K562 (cell line): ENCODE measurements at regions not wholly inside any gene's neighbourhood (a gene's known extent, or its start where the extent isn't known, plus 50 kb on each side); places are given as distances from the start of the nearest gene placed in this dataset.

ENCODE experiments used
- ATAC-seq: fragments of 200-7000 bp; cut with Tn5 transposase; 3 replicates; pipeline ENCODE4 v1.9.1; 2020; ENCODE audit warnings: moderate library complexity
- BruUV-seq: library from RNA; stranded (reverse); fragments of 400-500 nt; replicated peaks from 2 replicates; lab custom pipeline; 2021; lab: Mats Ljungman, UMichigan
- CTCF ChIA-PET: fragments of 300-600 bp; formaldehyde crosslinking; extraction: SDS; loops from one replicate; lab custom pipeline; 2021; ENCODE audit warnings: low intra/inter-chr PET ratio; lab: Yijun Ruan, JAX
- POLR2A ChIA-PET: fragments of 300-600, 350-650 bp; sonication (Branson Sonifier 250); formaldehyde crosslinking; extraction: SDS; loops from one replicate; lab custom pipeline; 2021; ENCODE audit warnings: antibody characterized with exemption, inconsistent platforms; lab: Yijun Ruan, JAX
- DNase-seq, 4 experiments: peaks; one replicate each; pipeline versions ENCODE4 v3.0.0 to v3.0.0-alpha.2; 2011 to 2018; ENCODE audit warnings: low spot score in 3 of 4, mixed read lengths in 3 of 4; ENCODE audit errors: extremely low read depth in 1 of 4
- FAIRE-seq: peaks from 2 replicates; lab custom pipeline; 2011; peaks lifted over from hg19 to GRCh38; lab: Jason Lieb, UNC
- H2AFZ ChIP-seq: 2 replicates; pipeline ENCODE4 v1.6.0; 2011; ENCODE audit warnings: low read depth, low read length, control low read depth, inconsistent platforms
- H3K27ac ChIP-seq: fragments of 200-600 bp; 3 replicates; pipeline ENCODE4 v1.8.0; 2011; ENCODE audit warnings: low read depth, mild to moderate bottlenecking, control low read depth, inconsistent platforms, low read length, moderate library complexity, mixed read lengths; ENCODE audit errors: extremely low read depth
- H3K27me3 ChIP-seq, 2 experiments: fragments of 300-600 bp in 1 of 2; 2 replicates in 1 of 2; 3 replicates in 1 of 2; pipeline versions ENCODE4 v1.6.0 to v1.8.0; 2011; ENCODE audit warnings: inconsistent platforms in 2 of 2, low read length in 2 of 2, mild to moderate bottlenecking in 1 of 2, mixed read lengths in 1 of 2, moderate library complexity in 1 of 2; ENCODE audit not compliant: control insufficient read depth in 2 of 2, insufficient read depth in 2 of 2
- H3K36me3 ChIP-seq: fragments of 300-600 bp; 3 replicates; pipeline ENCODE4 v1.8.0; 2011; ENCODE audit warnings: mild to moderate bottlenecking, low read length, inconsistent platforms; ENCODE audit not compliant: control insufficient read depth, insufficient read depth
- H3K4me1 ChIP-seq, 2 experiments: fragments of 200-600 bp in 1 of 2; replicated peaks in 1 of 2; 2 replicates in 1 of 2; 3 replicates in 1 of 2; pipeline versions ENCODE4 v1.5.1 to v1.8.0; 2011; ENCODE audit warnings: inconsistent platforms in 2 of 2, low read length in 2 of 2, mild to moderate bottlenecking in 1 of 2, mixed read lengths in 1 of 2, moderate library complexity in 1 of 2; ENCODE audit not compliant: control insufficient read depth in 2 of 2, insufficient read depth in 2 of 2
- H3K4me2 ChIP-seq: 2 replicates; pipeline ENCODE4 v1.6.1; 2011; ENCODE audit warnings: low read length, control low read depth, inconsistent platforms, mixed read lengths; ENCODE audit not compliant: insufficient read depth
- H3K4me3 ChIP-seq: fragments of 200-600 bp; sonication (generic), shearing (Covaris generic); 2 replicates; pipeline ENCODE4 v1.5.1; 2016; ENCODE audit warnings: control low read depth, inconsistent platforms
- H3K79me2 ChIP-seq: fragments of 200-600 bp; 3 replicates; pipeline ENCODE4 v1.8.0; 2011; ENCODE audit warnings: low read length, inconsistent platforms; ENCODE audit not compliant: control insufficient read depth, insufficient read depth
- H3K9ac ChIP-seq, 2 experiments: 2 replicates each; pipeline versions ENCODE4 v1.6.0 to v1.6.1; 2011; ENCODE audit warnings: low read depth in 2 of 2, low read length in 2 of 2, control low read depth in 1 of 2, inconsistent platforms in 1 of 2, mild to moderate bottlenecking in 1 of 2, mixed read lengths in 1 of 2; ENCODE audit not compliant: insufficient read depth in 1 of 2
- H3K9me1 ChIP-seq: one replicate; pipeline ENCODE4 v1.6.0; 2011; ENCODE audit warnings: inconsistent platforms, mild to moderate bottlenecking, low read length, moderate library complexity; ENCODE audit not compliant: control insufficient read depth, insufficient read depth
- H3K9me3 ChIP-seq: replicated peaks from 2 replicates; pipeline ENCODE4 v1.5.1; 2011; ENCODE audit warnings: low read depth, low read length, inconsistent platforms; ENCODE audit not compliant: control insufficient read depth, insufficient read depth
- H4K20me1 ChIP-seq: replicated peaks from 2 replicates; pipeline ENCODE4 v1.6.1; 2011; ENCODE audit warnings: low read length, inconsistent platforms, mixed read lengths; ENCODE audit not compliant: control insufficient read depth, insufficient read depth
- CHCHD3 ChIP-seq: fragments of 250-450 bp; sonication (Bioruptor Pico); IDR thresholded peaks from 2 replicates; pipeline ENCODE4 v2.1.2; 2022; ENCODE audit warnings: mild to moderate bottlenecking
- CXXC5 ChIP-seq: fragments of 250-450 bp; sonication (Bioruptor Pico); IDR thresholded peaks from 2 replicates; pipeline ENCODE4 v1.8.0; 2022; ENCODE audit warnings: inconsistent platforms, mild to moderate bottlenecking, moderate library complexity
- NR2F6 ChIP-seq: fragments of 450-650 bp; formaldehyde crosslinking; IDR thresholded peaks from 2 replicates; pipeline ENCODE4 v1.4.0; 2020; ENCODE audit warnings: mild to moderate bottlenecking
- POLR2B ChIP-seq: fragments of 450-650 bp; IDR thresholded peaks from 2 replicates; pipeline ENCODE4 v1.6.1; 2018; ENCODE audit warnings: low read depth; ENCODE audit not compliant: partially characterized antibody
- SIN3A ChIP-seq, 2 experiments: fragments of 150-350 bp in 1 of 2; IDR thresholded peaks; 2 replicates each; pipeline ENCODE4 v1.6.1; 2011 to 2016; ENCODE audit warnings: borderline replicate concordance in 2 of 2, low read depth in 2 of 2, low read length in 2 of 2, mild to moderate bottlenecking in 2 of 2, moderate library complexity in 2 of 2; ENCODE audit not compliant: control insufficient read depth in 1 of 2
- TAF1 ChIP-seq: IDR thresholded peaks from 2 replicates; pipeline ENCODE4 v1.6.1; 2011; ENCODE audit warnings: mild to moderate bottlenecking, low read length, moderate library complexity; ENCODE audit not compliant: insufficient read depth, control insufficient read depth, severe bottlenecking; ENCODE audit errors: extremely low read depth
- ZKSCAN8 ChIP-seq: fragments of 200-800 bp; sonication (Bioruptor generic); IDR thresholded peaks from 2 replicates; pipeline ENCODE4 v1.6.1; 2016; ENCODE audit warnings: missing genetic modification characterization, missing compliant biosample characterization
- ZNF184 ChIP-seq: sonication (generic); formaldehyde crosslinking; IDR thresholded peaks from 2 replicates; pipeline ENCODE4 v1.5.0; 2020; ENCODE audit warnings: missing genetic modification reagents
- WGBS: fragments of 100-300 bp; shearing (Covaris generic); methylation state at CpG from one replicate; pipeline ENCODE4 v1.1.6; 2016; ENCODE audit warnings: low coverage, mixed read lengths; ENCODE audit not compliant: insufficient coverage; ENCODE audit errors: missing lambda C conversion rate; 5-methylcytosine and 5-hydroxymethylcytosine counted together
- in situ Hi-C: fragments of 300-500 bp; cut with MboI; formaldehyde crosslinking; loops from 4 replicates; pipeline ENCODE4 v1.15.0; 2018; ENCODE audit warnings: inconsistent platforms, mixed read lengths
- intact Hi-C: fragments of 100-400 bp; cut with micrococcal nuclease; formaldehyde crosslinking; loops from 2 replicates; pipeline ENCODE4 v1.14.2; 2022
- TF ChIP-seq, protein P1 (sequence below), 3 experiments: fragments of 200-800 bp in 1 of 3; fragments of 250-450 bp in 1 of 3; fragments of 450-650 bp in 1 of 3; sonication (Bioruptor Pico) in 1 of 3; sonication (Bioruptor generic) in 1 of 3; formaldehyde crosslinking in 1 of 3; IDR thresholded peaks; 2 replicates each; pipeline versions ENCODE4 v1.6.1 to v1.8.0; 2016 to 2022; ENCODE audit warnings: mild to moderate bottlenecking in 2 of 3, missing genetic modification characterization in 2 of 3, missing compliant biosample characterization in 1 of 3, moderate library complexity in 1 of 3
- TF ChIP-seq, protein P2 (sequence below): IDR thresholded peaks from 2 replicates; pipeline ENCODE4 v1.6.1; 2011; ENCODE audit warnings: borderline replicate concordance, low read depth, mild to moderate bottlenecking, moderate library complexity, low read length; ENCODE audit not compliant: insufficient read depth, poor library complexity, severe bottlenecking
- TF ChIP-seq, protein P3 (sequence below), 2 experiments: fragments of 450-650 bp; IDR thresholded peaks; 2 replicates each; pipeline ENCODE4 v1.6.1; 2018; ENCODE audit warnings: mild to moderate bottlenecking in 2 of 2, low read depth in 1 of 2; ENCODE audit not compliant: partially characterized antibody in 2 of 2

DNA sequence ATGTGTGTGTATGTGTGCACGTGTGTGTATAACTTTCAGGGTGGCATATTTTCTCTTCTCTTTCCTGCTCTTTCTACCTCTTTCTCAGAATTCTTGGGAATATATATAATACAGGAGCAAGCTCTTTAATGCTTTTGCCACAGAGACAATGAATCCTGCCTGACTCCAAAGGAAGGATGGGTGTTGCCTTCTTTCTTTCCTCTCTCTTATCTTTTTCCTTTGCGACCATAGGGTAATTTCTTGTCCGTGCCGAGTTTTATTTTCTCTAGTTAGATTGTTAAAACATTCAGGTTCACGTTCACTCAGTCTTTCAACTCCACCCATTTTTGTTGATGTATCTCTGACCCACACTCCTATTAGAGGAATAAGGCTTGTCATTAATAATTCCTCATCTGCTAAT lies 129.0 kb upstream of the C1orf21 start:
- Histone ChIP-seq H3K27ac (no peak overlapping the region), H4K20me1 (no peaks in the 10 kb centered on the region), H3K9ac (no peak overlapping the region), H3K4me1 (no peaks in the 10 kb centered on the region), H3K27me3 (no peaks in the 10 kb centered on the region), H3K4me3 (no peak overlapping the region), H3K36me3 (no peaks in the 10 kb centered on the region), H3K9me1 (no peaks in the 10 kb centered on the region), H3K9me3 (no peaks in the 10 kb centered on the region), H3K4me2 (no peak overlapping the region), H2AFZ (no peak overlapping the region), H3K79me2 (no peaks in the 10 kb centered on the region)
- intact Hi-C loops (no loop called here), in situ Hi-C loops (no loop called here)
- DNase-seq (no peak), ATAC-seq (no peak), FAIRE-seq (no peak)
- ChIA-PET CTCF (no interaction called here), POLR2A (interaction anchor here (0.7 kb wide), 1 partner anchor 213 kb away, joined by 4 read pairs; no protein-coding TSS in a partner anchor)
- 0% methylated on average over 5 of the region's 5 CpGs for WGBS
- no TSS peak for BruUV-seq
- TF ChIP-seq TAF1 (no peak), NR2F6 (CRISPR knock-in tag) (no peak), ZKSCAN8 (no peak), ZNF184 (CRISPR knock-in tag) (no peak), POLR2B (no peak), SIN3A (IDR thresholded peaks at IDR 0.05; ENCODE audit: borderline replicate concordance in 2 of 2, control insufficient read depth in 1 of 2, low read depth in 2 of 2, low read length in 2 of 2) (no peak), CXXC5 (CRISPR knock-in tag) (no peak), CHCHD3 (CRISPR knock-in tag) (no peak)
- TF ChIP-seq, protein P1, sequence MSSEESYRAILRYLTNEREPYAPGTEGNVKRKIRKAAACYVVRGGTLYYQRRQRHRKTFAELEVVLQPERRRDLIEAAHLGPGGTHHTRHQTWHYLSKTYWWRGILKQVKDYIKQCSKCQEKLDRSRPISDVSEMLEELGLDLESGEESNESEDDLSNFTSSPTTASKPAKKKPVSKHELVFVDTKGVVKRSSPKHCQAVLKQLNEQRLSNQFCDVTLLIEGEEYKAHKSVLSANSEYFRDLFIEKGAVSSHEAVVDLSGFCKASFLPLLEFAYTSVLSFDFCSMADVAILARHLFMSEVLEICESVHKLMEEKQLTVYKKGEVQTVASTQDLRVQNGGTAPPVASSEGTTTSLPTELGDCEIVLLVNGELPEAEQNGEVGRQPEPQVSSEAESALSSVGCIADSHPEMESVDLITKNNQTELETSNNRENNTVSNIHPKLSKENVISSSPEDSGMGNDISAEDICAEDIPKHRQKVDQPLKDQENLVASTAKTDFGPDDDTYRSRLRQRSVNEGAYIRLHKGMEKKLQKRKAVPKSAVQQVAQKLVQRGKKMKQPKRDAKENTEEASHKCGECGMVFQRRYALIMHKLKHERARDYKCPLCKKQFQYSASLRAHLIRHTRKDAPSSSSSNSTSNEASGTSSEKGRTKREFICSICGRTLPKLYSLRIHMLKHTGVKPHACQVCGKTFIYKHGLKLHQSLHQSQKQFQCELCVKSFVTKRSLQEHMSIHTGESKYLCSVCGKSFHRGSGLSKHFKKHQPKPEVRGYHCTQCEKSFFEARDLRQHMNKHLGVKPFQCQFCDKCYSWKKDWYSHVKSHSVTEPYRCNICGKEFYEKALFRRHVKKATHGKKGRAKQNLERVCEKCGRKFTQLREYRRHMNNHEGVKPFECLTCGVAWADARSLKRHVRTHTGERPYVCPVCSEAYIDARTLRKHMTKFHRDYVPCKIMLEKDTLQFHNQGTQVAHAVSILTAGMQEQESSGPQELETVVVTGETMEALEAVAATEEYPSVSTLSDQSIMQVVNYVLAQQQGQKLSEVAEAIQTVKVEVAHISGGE (CRISPR knock-in tag; IDR thresholded peaks at IDR 0.05) = no peak
- TF ChIP-seq, protein P2, sequence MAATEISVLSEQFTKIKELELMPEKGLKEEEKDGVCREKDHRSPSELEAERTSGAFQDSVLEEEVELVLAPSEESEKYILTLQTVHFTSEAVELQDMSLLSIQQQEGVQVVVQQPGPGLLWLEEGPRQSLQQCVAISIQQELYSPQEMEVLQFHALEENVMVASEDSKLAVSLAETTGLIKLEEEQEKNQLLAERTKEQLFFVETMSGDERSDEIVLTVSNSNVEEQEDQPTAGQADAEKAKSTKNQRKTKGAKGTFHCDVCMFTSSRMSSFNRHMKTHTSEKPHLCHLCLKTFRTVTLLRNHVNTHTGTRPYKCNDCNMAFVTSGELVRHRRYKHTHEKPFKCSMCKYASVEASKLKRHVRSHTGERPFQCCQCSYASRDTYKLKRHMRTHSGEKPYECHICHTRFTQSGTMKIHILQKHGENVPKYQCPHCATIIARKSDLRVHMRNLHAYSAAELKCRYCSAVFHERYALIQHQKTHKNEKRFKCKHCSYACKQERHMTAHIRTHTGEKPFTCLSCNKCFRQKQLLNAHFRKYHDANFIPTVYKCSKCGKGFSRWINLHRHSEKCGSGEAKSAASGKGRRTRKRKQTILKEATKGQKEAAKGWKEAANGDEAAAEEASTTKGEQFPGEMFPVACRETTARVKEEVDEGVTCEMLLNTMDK = no peak
- TF ChIP-seq, protein P3, sequence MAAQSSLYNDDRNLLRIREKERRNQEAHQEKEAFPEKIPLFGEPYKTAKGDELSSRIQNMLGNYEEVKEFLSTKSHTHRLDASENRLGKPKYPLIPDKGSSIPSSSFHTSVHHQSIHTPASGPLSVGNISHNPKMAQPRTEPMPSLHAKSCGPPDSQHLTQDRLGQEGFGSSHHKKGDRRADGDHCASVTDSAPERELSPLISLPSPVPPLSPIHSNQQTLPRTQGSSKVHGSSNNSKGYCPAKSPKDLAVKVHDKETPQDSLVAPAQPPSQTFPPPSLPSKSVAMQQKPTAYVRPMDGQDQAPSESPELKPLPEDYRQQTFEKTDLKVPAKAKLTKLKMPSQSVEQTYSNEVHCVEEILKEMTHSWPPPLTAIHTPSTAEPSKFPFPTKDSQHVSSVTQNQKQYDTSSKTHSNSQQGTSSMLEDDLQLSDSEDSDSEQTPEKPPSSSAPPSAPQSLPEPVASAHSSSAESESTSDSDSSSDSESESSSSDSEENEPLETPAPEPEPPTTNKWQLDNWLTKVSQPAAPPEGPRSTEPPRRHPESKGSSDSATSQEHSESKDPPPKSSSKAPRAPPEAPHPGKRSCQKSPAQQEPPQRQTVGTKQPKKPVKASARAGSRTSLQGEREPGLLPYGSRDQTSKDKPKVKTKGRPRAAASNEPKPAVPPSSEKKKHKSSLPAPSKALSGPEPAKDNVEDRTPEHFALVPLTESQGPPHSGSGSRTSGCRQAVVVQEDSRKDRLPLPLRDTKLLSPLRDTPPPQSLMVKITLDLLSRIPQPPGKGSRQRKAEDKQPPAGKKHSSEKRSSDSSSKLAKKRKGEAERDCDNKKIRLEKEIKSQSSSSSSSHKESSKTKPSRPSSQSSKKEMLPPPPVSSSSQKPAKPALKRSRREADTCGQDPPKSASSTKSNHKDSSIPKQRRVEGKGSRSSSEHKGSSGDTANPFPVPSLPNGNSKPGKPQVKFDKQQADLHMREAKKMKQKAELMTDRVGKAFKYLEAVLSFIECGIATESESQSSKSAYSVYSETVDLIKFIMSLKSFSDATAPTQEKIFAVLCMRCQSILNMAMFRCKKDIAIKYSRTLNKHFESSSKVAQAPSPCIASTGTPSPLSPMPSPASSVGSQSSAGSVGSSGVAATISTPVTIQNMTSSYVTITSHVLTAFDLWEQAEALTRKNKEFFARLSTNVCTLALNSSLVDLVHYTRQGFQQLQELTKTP (IDR thresholded peaks at IDR 0.05; ENCODE audit: low read depth in 1 of 2, partially characterized antibody in 2 of 2) = no peak
